HepG2 (cell line): ENCODE measurements at regions not wholly inside any gene's neighbourhood (a gene's known extent, or its start where the extent isn't known, plus 50 kb on each side); places are given as distances from the start of the nearest gene placed in this dataset.

Experiments
- RAD21 ChIP-seq: fragments of 450-650 bp; formaldehyde crosslinking; IDR thresholded peaks from 2 replicates; pipeline ENCODE4 v1.5.0; 2020; ENCODE audit warnings: mild to moderate bottlenecking
- TF ChIP-seq, protein P1 (sequence below): sonication (generic); formaldehyde crosslinking; IDR thresholded peaks from 2 replicates; pipeline ENCODE4 v1.5.0; 2020; ENCODE audit warnings: mild to moderate bottlenecking, missing genetic modification reagents, moderate library complexity
- TF ChIP-seq, protein P2 (sequence below), 2 experiments: sonication (generic) in 1 of 2; formaldehyde crosslinking in 1 of 2; IDR thresholded peaks; 2 replicates each; pipeline versions ENCODE4 v1.5.1 to v1.6.1; 2011 to 2020; ENCODE audit warnings: borderline replicate concordance in 1 of 2, low read depth in 1 of 2, low read length in 1 of 2, mild to moderate bottlenecking in 1 of 2, missing genetic modification reagents in 1 of 2, moderate library complexity in 1 of 2
- TF ChIP-seq, protein P3 (sequence below): sonication (generic); formaldehyde crosslinking; IDR thresholded peaks from 2 replicates; pipeline ENCODE4 v1.8.0; 2022; ENCODE audit warnings: missing genetic modification reagents, mild to moderate bottlenecking, moderate library complexity, borderline replicate concordance

DNA sequence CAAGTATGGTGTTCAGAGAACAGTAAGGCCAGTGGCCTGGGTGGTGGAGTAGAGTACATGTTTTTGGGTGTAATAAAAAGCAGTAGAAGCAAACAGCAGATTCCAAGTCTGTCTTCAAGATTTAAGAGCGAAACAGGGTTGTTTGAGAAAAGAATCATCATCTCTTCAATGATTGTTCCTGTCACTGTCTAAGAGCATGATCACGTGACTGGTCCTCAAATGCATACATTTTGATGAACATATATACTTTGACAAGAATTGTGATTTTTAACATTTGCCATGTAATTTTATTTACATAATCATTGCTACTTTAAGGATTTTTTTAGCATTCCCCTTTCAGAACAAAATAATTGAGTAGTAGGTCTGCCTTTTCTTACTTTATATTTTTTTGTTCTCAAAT, 252.6 kb upstream of the GPR101 start:
- TF ChIP-seq, protein P1, sequence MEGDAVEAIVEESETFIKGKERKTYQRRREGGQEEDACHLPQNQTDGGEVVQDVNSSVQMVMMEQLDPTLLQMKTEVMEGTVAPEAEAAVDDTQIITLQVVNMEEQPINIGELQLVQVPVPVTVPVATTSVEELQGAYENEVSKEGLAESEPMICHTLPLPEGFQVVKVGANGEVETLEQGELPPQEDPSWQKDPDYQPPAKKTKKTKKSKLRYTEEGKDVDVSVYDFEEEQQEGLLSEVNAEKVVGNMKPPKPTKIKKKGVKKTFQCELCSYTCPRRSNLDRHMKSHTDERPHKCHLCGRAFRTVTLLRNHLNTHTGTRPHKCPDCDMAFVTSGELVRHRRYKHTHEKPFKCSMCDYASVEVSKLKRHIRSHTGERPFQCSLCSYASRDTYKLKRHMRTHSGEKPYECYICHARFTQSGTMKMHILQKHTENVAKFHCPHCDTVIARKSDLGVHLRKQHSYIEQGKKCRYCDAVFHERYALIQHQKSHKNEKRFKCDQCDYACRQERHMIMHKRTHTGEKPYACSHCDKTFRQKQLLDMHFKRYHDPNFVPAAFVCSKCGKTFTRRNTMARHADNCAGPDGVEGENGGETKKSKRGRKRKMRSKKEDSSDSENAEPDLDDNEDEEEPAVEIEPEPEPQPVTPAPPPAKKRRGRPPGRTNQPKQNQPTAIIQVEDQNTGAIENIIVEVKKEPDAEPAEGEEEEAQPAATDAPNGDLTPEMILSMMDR (CRISPR knock-in tag), result no peak
- TF ChIP-seq, protein P2, sequence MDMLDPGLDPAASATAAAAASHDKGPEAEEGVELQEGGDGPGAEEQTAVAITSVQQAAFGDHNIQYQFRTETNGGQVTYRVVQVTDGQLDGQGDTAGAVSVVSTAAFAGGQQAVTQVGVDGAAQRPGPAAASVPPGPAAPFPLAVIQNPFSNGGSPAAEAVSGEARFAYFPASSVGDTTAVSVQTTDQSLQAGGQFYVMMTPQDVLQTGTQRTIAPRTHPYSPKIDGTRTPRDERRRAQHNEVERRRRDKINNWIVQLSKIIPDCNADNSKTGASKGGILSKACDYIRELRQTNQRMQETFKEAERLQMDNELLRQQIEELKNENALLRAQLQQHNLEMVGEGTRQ (IDR thresholded peaks at IDR 0.05; ENCODE audit: low read depth, low read length), result no peak
- TF ChIP-seq, protein P2 (CRISPR knock-in tag; IDR thresholded peaks at IDR 0.05; ENCODE audit: borderline replicate concordance), result no peak
- no peak for TF ChIP-seq RAD21 (CRISPR knock-in tag)
- TF ChIP-seq, protein P3, sequence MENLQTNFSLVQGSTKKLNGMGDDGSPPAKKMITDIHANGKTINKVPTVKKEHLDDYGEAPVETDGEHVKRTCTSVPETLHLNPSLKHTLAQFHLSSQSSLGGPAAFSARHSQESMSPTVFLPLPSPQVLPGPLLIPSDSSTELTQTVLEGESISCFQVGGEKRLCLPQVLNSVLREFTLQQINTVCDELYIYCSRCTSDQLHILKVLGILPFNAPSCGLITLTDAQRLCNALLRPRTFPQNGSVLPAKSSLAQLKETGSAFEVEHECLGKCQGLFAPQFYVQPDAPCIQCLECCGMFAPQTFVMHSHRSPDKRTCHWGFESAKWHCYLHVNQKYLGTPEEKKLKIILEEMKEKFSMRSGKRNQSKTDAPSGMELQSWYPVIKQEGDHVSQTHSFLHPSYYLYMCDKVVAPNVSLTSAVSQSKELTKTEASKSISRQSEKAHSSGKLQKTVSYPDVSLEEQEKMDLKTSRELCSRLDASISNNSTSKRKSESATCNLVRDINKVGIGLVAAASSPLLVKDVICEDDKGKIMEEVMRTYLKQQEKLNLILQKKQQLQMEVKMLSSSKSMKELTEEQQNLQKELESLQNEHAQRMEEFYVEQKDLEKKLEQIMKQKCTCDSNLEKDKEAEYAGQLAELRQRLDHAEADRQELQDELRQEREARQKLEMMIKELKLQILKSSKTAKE (CRISPR knock-in tag), result no peak
